ENCODE measurements at regions not wholly inside any gene's neighbourhood (a gene's known extent, or its start where the extent isn't known, plus 50 kb on each side); places are given as distances from the start of the nearest gene placed in this dataset.

DNA sequence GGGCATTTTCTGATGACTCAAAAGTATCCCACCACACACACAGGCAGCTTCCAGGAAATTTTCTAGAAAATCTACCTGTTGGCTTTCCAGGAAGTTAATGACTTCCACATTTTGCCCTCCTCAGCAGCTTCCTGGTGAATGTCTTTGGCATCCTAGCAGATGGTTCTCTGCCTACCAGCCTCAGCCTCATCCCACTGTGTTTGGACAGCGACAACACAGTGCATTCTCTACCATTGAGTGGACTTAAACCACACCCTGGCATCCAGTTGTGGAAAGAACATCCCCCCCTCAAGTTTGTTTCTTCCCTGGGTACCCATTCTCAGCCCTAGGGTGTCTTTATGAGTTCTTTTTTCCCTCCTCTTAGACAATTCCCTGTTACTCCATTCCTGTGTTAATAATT, 50.8 kb upstream of the GADL1 start:
- DNase-seq (ENCODE audit: low spot score) = no peak

DNA sequence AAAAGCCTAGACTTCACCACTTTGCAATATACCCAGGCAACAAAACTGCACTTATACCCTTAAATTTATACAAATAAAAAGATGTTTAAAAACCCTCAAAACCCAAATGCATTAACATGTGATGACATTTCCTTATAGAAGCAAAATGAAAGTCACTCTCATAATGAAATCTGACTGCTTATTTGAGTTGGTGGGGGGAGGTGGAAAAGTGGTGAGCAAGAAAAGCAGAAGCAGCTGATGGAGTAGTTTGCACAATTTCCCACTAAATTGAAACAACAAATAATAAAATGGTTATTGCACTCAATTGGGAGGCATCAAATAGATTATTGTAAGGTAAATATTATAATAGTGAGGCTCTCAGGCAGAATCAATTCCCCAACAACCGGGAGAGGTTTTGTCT, 54.0 kb upstream of the GADL1 start:
- DNase-seq (ENCODE audit: low spot score) = no peak

DNA sequence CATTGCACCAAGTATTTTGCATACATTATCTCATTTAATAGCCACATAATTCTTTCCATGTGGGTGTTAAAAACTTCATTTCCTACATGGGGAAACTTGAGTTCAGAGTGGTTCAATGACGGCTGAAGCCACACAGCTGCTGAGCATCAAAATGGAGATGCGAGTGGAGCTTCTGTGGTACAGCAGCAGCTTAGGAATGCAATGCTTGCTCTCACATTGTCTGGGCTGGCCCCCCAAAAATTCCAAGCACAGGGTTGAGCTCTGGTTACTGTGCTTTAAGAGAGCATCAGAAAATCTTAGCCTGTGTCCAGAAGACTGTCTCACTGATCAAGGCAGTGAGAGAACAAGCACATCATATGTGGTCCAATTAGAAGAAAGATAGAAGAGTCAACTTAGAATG, 57.4 kb upstream of the GADL1 start:
- no peak for DNase-seq (ENCODE audit: low spot score)

DNA sequence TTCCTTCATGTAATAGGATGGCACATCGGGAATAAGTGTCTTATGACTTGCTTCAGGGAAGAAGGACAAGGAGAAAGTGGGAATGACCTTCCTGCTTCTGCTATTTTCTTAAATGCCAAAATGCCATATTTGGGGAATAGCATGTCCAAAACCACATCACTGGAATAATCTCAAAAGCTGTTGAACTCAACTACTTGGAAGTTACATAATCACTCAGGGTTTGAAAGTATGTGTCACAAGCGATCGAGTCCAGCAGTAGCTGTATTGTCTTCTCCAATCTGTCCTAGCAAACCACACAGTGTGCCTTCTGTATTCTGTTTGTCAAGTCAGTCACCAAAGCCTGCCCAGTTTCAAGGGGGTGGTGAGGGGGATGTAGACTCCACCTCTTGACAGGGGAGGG, 58.3 kb upstream of the GADL1 start:
- no peak for DNase-seq (ENCODE audit: low spot score)

DNA sequence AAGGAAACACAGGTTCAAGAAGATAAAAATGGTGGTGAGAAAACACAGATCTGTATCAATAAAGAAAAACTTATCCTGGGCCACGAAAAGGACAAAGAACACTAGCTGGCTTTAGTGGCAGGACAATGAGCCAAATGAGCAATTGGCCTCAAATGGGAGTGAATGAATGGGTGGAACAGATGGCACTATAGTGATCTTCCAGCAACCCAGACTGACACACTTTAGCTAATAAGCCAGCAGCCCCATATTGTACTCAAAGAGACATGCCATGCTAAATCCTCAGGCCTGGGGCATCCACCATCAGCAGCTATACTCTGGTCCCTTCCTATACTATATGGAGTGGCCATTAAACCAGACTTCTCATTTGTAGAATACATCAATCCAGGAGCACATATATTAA, 60.0 kb upstream of the GADL1 start:
- DNase-seq (ENCODE audit: low spot score) = no peak

DNA sequence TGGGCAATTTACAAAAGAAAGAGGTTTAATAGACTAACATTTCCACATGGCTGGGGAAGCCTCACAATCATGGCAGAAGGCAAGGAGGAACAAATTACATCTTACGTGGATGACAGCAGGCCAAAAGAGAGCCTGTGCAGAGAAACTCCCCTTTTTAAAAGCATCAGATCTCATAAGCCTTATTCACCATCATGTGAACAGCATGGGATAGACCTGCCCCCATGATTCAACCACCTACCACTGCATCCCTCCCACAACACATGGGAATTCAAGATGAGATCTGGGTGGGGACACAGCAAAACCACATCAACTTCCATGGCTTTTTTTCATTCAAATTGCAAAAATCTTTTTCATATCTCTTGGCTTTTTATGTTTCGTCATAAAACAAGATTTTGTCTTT, 67.6 kb upstream of the GADL1 start:
- DNase-seq (ENCODE audit: low spot score) = no peak

DNA sequence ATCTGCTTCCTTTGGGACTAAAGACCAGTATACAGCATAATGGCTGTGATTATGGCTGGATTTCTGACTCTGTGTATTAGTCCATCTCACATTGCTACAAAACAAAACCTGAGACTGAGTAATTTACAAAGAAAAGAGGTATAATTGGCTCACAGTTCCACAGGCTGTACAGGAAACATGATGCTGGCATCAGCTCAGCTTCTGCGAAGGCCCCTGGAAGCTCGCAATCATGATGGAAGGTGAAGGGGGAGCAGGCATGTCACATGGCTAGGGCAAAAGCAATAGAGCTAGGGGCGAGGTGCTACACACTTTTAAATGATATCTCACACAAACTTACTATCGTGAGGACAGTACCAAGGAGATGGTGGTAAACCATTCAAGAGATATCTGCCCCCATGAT, 68.0 kb upstream of the GADL1 start:
- DNase-seq (ENCODE audit: low spot score) = no peak

DNA sequence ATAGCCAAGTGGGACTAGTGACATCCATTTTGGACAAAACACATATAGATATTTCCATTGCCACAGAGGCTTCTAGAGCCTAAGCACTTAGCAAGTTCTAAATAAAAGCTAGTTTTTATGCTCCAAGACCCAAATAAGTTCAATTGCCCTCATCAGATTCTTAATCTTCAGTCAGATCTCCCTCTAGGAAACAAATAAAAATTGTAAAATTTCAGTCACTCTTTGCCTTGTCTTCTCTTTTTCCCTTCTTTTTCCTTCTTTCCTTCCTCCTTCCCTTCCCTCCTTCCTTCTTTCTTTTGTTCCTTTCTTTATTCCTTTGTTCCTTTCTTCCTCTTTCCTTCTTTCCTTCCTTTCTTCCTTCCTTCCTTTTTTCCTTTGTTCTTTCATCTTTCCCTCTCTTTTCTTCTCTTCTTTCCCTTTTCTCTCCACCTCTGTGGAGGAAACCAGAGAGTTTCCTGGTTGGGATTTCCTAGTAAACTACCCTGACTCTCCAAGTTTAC, 68.8 kb upstream of the GADL1 start:
- no peak for DNase-seq (ENCODE audit: low spot score)

DNA sequence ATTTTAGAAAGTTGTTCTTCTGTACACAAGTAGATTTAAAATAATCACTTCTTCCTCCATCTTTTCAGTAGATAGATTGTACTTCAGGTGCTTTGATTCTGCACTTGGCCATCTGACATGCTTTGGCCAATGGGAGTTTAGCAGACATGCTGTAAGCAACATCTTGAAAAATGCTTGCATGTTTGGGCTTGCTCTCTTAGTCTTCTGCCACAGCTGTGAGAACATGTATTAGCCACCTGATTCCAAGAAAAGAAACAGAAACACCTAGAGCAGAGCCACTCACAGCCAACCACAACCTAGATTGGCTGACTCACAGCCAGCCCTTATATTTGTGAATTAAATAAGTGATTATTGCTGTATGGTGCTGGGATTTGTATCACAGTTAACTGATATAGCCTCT, 70.2 kb upstream of the GADL1 start:
- DNase-seq (ENCODE audit: low spot score) = no peak

DNA sequence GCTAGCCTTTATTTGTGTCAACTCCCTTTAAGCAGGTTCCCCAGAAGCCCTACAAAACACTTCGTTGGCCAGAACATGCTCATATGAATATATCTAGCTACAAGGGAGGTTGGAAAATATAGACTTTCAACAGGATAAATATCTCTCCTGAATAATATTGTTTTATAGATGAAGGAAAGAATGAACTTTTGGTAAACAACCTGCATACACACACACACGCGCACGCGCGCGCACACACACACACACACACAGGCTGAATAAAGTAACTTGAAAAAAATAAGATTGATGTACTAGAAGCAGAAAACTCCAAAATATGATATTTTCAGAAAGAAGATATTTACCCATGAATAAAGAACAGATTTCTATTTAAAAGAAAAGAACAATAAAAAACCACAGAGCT, 72.4 kb upstream of the GADL1 start:
- DNase-seq (ENCODE audit: low spot score) = no peak

DNA sequence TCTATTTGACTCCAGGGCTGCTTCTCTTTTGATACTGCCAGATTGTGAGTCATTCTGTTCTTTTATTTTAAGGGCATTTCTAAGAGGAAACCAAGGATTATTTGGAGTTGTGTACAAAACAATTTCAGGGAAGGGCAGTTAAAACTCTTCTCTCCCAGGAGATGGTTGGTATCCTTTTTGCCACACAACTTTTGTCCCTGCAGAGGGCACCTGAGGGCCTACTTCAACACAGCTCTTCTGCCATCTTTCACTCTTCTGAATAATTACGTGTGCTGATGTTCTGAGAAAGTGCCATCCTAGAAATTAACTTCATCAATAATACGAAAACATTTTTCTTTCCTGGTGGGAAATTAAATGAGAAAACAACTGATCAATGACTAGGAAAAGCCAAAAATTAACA, 75.7 kb upstream of the GADL1 start:
- no peak for DNase-seq (ENCODE audit: low spot score)

DNA sequence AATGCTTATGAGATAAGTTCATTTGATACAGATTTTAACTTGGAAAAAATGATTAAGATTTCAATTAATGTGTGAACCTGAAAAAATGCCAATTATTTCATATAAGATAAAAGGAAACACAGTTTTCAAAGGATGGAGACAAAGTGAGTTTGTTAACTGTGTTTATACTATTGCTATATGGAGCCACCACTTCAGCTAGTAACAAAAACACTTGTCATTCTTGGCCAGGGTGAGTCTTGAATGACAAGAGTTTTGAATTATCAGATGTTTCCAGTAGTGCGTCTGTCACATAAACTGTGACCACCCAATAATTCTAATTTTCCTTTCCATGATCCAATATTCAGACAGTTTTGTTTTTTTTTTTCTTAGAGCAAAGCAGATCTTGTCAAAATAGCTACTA, 78.0 kb upstream of the GADL1 start:
- no peak for DNase-seq (ENCODE audit: low spot score)

DNA sequence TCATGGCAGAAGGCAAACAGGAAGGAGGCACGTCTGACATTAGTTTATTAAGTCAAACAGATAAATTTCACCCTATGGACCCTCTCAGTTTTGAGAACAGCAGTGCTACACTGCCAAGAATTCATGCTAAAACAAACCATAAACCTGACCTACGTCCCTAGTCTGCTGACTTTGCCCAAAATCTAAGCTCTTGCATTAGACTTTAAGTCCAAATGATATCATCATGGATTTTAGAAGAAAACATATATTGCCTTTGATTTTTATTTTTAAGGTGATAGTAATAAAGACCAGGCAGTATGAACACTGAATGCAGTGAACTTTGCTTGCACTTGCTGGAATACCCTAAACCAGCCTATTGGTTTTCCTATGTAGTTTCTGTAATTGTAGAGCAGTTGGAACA, 79.6 kb upstream of the GADL1 start:
- no peak for DNase-seq (ENCODE audit: low spot score)

DNA sequence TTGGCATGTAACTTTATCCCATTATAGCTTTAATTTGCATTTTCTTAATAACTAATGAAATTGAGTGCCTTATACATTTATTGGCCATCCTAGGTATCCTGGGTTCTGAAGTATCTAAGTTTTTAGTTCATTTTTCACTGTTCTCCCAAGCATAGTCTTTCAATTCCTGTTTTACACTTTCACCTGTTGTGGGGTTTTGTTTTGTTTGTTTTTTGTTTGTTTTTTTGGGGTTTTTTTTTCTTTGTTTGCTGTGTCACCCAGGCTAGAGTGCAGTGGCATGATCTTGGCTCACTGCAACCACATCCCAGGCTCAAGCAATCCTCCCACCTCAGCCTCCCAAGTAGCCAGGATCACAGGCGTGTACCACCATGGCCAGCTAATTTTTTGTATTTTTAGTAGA, 83.1 kb upstream of the GADL1 start:
- DNase-seq (ENCODE audit: low spot score) = no peak

DNA sequence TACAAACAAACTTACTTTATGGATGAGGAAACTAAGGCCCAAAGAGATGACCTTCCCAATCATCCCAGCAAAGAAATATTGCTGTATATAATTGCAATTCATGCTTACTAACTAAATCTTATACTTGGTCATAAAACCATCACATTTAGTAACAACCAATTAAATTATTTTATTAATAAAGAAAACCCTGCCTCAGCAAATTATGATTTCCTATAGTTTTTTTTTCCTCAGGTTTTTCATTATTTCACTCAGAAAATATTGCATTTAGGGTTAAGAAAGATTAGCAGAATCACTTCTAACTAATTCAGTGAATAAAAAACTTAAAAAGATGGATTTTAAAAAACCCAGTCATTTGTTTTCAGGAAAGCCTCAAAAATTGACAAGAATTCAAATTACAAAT, 86.5 kb upstream of the GADL1 start:
- no peak for DNase-seq (ENCODE audit: low spot score)

DNA sequence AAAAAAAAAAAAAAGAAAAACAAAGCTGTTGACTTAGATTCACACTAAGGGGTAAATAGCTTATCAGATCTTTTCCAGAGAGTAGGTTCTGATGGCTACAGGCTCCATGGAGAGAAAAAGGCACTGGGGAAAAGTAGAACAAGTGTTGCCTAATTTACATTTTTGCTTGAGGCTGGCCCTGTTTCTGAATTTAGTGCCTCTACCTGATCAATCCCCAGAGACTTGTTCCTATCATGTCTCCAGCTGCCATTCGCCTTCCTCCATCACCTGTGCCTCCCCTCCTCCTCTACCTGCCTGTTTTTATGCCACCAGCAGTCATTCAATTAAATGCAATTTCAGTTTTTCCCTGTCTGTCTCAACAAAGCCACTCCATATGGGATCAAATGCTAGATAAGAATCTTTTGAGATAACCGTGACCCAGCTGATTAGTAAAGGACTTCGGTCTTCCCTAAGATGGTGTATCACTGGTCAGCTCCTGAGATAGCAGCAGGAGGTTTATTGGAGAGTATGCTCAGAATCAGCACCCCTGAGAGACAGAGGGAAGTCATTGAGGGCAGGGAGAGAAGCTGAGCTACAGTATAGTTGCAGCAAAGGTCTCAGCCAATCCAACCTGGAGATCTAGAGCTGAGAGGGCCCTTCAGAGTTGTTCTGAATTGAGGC, 88.1 kb upstream of the GADL1 start:
- DNase-seq (ENCODE audit: low spot score) = no peak

DNA sequence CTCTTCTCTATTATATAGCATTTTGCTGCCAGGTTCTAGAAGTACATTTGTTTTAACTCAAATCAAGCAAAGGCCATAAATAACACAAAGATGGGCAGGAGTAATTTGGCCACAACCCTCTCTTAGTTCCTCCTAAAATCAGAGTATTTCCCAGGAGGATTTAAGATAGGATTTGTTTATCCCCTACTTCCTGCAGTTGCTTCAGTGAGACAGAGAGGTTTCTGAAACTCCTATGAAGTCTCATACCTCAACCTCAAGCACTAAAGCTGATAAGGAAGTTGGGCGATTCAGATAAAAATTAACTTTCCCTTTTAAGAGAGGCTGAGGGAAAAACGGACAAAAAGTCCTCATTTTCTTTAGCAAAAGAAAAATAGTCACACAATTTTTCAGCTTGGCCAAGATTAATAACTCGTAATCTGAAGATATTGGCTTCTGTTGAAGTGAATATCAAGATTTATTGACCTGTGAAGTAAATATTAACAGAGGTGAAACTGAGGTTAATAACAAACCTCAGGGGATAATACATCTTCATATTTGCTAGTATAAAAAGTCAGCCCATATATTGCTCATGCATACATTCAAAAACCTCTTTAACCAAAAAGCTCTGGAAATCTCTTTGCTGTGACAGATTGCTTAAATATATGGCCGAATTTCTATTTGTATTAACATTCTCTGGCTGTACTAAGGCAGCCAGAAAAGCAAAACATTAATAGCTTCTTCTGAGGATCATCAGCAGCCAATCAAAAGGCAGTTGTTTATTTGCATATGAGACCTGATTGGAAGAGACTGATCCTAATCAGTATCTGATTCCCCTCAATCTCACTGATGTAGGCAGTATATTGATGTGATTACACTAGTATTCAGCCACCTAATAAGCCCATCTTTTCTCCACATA, 90.6 kb upstream of the GADL1 start:
- no peak for DNase-seq (ENCODE audit: low spot score)

DNA sequence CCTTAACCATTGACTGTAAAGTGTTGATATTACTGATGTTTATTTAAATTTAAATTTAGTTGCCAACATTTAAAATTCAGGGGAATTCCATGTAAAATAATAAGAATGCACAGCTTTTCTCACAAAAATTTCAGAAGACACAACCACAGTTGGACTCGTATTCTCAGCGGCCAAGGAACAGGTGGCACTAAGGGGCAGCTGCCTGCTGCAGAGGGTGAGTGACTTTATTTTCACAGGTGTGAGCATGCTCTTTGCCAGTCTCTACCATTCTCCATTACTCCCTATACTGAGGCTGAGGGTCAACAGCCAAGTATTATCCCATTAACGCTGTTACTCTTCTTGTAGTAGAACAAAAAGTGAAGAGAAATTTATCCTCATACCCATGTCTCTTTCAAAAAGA, 92.1 kb upstream of the GADL1 start:
- no peak for DNase-seq (ENCODE audit: low spot score)

DNA sequence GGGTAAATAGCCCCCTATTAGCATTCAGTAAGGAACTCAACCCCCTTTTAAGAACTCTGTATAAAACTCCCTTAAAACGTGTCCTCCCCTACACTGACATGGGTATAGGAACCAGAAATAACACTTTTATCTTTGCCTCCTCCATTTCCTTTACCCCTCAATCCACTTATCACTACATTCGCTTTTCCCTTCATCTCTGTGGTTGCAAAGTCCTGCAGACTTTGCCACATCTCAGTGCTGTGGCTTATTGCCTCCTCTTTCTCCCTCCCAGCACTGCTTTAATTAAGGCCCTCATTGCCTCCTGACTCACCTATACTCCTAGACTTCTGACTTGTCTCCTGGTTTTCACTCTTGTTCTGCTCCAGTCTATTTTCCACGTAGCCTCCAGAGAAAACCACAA, 94.3 kb upstream of the GADL1 start:
- DNase-seq (ENCODE audit: low spot score) = no peak

DNA sequence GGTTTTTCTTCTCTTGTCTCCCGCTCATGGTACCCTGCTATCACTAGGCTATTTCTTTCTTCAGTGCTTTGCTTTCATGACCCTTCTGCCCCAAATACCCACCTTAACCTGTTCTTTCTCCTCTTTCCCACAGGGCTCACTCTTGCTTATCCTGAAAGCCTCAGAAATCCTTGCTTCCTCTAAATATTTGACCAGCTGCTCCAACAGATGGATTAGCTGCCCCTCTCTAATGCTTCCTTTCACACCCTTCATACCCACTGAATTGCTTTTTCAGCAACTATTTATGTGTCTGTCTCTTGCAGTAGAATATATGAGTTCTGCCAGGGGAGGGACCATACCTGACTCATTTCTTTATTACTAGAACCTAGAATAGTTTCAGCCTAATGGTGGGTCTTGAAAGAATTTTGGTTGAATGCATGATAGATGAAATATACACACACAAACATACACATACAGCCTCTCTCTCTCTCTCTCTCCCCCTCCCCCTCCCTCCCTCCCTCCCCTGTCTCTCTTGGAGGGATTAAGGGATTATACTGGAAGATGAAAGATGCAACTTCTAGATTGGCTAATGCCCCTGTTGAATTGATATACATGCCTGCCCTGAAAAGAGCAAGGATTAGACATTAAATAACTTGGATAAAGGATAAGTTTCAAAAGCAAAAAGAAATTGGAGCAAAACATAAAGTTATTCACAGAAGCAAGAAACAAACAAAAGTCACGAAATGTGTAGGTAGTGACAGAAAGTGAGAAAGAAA, 95.0 kb upstream of the GADL1 start:
- DNase-seq (ENCODE audit: low spot score) = no peak

DNA sequence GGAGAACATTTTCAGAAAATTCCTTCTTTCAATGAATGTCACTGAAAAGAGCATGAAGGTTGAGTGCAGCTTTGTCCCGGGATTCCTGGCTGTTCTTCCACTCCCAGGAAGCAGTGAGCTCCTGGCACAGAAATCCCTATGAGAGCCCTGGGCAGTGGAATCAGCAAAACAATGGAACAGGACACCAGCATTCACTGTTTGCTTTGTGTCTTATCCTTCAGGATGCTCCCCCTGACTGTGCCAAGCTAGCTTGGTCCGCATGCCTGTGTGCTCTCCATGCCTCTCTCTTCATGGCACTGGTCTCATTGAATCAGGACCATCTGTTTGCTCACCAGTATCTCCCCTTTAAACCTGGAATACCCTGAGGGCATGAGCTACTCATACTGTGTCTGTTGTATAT, 102.0 kb upstream of the GADL1 start:
- DNase-seq (ENCODE audit: low spot score) = no peak

DNA sequence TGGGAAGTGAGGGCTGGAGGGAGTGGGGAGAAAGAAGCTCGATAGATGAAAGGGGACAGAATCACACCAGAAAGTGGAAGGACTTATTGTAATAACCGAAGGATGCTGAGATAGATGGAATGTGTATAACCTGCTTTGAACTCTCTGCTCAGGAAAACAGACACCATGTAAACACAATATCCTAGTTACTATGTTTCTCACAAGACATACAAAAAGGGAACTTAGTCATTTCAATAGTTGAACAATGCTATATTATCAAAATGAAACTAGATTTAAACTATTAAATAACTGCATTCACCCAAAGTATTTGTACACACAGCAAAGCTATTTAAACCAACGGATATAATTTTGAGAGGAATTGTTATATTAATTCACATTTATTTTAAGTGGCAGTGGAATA, 108.3 kb upstream of the GADL1 start:
- DNase-seq (ENCODE audit: low spot score) = no peak

Measured in RKO (cell line).